Neural crest cell (in vitro differentiated cells): ENCODE measurements at regions not wholly inside any gene's neighbourhood (a gene's known extent, or its start where the extent isn't known, plus 50 kb on each side); places are given as distances from the start of the nearest gene placed in this dataset.

Experiments used
- DNase-seq: peaks from one replicate; pipeline ENCODE4 v3.0.0; 2021; ENCODE audit warnings: low read depth, mixed read lengths, low spot score
- H3K27ac Mint-ChIP-seq: one replicate; pipeline ENCODE4 v1.8.0; 2021; ENCODE audit warnings: mild to moderate bottlenecking, mixed read lengths; ENCODE audit not compliant: unreplicated experiment
- H3K27me3 Mint-ChIP-seq: 2 replicates; pipeline ENCODE4 v1.8.0; 2021; ENCODE audit warnings: low read depth, mild to moderate bottlenecking, mixed read lengths
- H3K36me3 Mint-ChIP-seq: 2 replicates; pipeline ENCODE4 v1.8.0; 2021; ENCODE audit warnings: low read depth, mild to moderate bottlenecking, mixed read lengths
- H3K4me1 Mint-ChIP-seq: 2 replicates; pipeline ENCODE4 v1.8.0; 2021; ENCODE audit warnings: mixed read lengths
- H3K4me3 Mint-ChIP-seq: one replicate; pipeline ENCODE4 v1.8.0; 2021; ENCODE audit warnings: mild to moderate bottlenecking, mixed read lengths
- H3K9me3 Mint-ChIP-seq: 2 replicates; pipeline ENCODE4 v1.8.0; 2021; ENCODE audit warnings: mixed read lengths
- TF ChIP-seq, protein P1 (sequence below): fragments of 200-600 bp; sonication (generic); conservative IDR thresholded peaks from 2 replicates; pipeline ENCODE4 v1.5.0; 2021; ENCODE audit warnings: antibody characterized with exemption, mild to moderate bottlenecking

DNA sequence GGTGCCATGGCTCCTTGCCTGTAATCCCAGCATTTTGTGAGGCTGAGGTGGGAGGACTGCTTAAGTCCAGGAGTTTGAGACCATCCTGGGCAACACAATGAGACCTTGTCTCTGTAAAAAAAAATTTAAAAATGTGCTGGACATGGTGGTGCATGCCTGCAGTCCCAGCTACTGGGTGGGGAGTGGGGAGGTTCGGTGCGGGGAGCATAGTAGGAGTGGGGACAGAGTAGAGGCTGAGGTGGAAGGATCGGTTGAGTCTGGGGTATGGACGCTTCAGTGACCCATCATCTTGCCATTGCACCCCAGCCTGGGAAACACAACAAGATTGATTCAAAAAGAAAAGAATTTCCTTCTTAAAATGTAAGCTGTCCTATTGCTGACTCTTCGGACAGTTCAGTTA is 1490.0 kb upstream of the GBE1 start:
- Mint-ChIP-seq H3K27ac (no peak overlapping the region), H3K9me3 (no peaks in the 10 kb centered on the region), H3K36me3 (peaks cover 2% of the 10 kb centered on the region), H3K4me1 (no peaks in the 10 kb centered on the region), H3K4me3 (no peak overlapping the region), H3K27me3 (no peaks in the 10 kb centered on the region)
- DNase-seq: no peak
- TF ChIP-seq, protein P1, sequence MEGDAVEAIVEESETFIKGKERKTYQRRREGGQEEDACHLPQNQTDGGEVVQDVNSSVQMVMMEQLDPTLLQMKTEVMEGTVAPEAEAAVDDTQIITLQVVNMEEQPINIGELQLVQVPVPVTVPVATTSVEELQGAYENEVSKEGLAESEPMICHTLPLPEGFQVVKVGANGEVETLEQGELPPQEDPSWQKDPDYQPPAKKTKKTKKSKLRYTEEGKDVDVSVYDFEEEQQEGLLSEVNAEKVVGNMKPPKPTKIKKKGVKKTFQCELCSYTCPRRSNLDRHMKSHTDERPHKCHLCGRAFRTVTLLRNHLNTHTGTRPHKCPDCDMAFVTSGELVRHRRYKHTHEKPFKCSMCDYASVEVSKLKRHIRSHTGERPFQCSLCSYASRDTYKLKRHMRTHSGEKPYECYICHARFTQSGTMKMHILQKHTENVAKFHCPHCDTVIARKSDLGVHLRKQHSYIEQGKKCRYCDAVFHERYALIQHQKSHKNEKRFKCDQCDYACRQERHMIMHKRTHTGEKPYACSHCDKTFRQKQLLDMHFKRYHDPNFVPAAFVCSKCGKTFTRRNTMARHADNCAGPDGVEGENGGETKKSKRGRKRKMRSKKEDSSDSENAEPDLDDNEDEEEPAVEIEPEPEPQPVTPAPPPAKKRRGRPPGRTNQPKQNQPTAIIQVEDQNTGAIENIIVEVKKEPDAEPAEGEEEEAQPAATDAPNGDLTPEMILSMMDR: no peak

DNA sequence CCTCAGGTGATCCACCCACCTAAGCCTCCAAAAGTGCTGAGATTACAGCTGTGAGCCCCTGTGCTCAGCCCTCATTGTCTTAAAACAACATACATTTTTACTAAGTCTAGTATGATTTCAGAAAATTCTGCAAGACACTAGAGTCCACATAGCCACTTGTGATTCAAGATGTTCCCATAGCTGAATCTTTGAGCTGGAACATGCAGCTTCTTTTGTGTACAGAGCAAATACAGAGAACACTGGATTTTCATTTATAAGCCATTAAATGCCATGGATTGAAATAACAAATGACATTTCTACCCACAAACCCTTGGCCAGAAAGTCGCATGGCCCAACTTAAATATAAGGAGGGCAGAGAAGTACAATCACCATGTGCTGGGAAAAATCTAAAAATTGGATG is 1489.2 kb upstream of the GBE1 start:
- Mint-ChIP-seq H3K27me3 (no peaks in the 10 kb centered on the region), H3K4me3 (no peak overlapping the region), H3K9me3 (peaks cover under 1% of the 10 kb centered on the region), H3K4me1 (no peaks in the 10 kb centered on the region), H3K27ac (no peak overlapping the region), H3K36me3 (peaks cover 2% of the 10 kb centered on the region)
- TF ChIP-seq, protein P1: no peak
- no peak for DNase-seq

DNA sequence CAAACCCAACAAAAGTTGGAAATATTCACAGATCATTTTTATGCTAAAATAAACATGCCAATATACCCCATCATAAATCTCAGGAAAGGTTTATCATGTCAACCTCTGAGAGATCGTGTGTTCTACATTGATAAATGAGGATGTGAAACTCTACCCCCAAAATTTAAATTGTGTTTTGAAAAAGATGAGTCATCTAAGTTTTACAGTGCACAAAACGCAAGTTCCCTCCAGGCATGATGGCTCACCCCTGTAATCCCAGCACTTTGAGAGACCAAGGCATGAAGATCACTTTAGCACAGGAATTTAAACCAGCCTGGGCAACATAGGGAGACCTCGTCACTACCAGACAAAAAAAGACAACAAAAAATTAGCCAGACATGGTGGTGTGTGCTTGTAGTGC is 1487.0 kb upstream of the GBE1 start:
- peaks cover 11% of the 10 kb centered on the region for H3K9me3 Mint-ChIP-seq
- DNase-seq: no peak
- peaks cover 10% of the 10 kb centered on the region for H3K36me3 Mint-ChIP-seq
- no peak overlapping the region for H3K27ac Mint-ChIP-seq
- no peaks in the 10 kb centered on the region for H3K4me1 Mint-ChIP-seq
- H3K4me3 Mint-ChIP-seq: no peak overlapping the region
- TF ChIP-seq, protein P1: no peak
- no peaks in the 10 kb centered on the region for H3K27me3 Mint-ChIP-seq

DNA sequence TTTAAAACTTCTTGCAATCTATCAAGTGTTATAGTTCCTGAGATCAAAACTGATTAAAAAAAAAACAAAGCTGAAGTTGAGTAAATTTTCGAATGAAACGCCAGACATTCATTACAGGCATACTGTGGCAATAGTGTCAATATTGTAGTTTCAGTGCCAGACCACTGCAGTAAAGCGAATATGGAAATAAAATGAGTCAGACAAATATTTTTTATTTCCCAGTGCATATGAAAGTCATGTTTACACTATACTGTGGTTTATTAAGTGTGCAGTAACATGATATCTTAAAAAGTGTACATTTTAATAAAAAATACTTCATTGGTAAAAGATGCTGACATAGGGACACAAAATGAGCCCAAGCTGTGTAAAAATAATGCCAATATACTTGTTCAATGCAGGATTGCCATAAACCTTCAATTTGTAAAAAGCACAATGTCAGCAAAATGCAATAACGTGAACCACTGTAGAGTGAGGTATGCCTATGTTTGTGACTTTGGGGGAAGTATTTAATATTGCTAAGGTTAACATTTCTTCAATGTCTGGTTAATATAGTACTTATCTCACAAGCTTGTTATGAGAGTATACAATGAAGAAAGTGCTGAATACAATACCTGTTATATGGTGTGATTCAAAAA is 1473.9 kb upstream of the GBE1 start:
- TF ChIP-seq, protein P1: no peak
- Mint-ChIP-seq H3K4me1 (no peaks in the 10 kb centered on the region), H3K36me3 (no peaks in the 10 kb centered on the region), H3K4me3 (no peak overlapping the region), H3K9me3 (no peaks in the 10 kb centered on the region), H3K27me3 (no peaks in the 10 kb centered on the region), H3K27ac (no peak overlapping the region)
- no peak for DNase-seq

DNA sequence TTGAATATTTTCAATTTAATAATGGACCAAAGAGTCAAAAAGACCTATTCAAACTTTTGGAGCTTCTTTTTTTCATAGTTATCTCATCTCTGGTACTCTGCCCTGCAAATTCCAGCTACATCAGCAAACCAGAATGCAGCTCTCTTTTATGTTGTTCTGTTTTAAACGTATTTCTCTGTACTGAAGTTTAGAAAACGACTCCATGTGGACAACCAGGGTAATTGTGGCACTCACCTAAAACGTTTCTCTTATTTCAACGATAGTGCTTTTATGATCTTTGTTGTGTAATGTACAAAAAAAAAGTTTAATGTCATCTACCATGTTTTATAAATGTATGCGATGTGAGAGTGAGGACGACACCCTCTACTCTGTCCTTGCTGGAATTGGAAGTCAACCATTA is 1472.3 kb upstream of the GBE1 start:
- no peak for DNase-seq
- Mint-ChIP-seq H3K27me3 (no peaks in the 10 kb centered on the region), H3K9me3 (no peaks in the 10 kb centered on the region), H3K36me3 (no peaks in the 10 kb centered on the region), H3K4me3 (no peak overlapping the region), H3K4me1 (no peaks in the 10 kb centered on the region), H3K27ac (no peak overlapping the region)
- TF ChIP-seq, protein P1: no peak
